Upper lobe of right lung (tissue), 1 donor: ENCODE measurements at regions not wholly inside any gene's neighbourhood (a gene's known extent, or its start where the extent isn't known, plus 50 kb on each side); places are given as distances from the start of the nearest gene placed in this dataset.

Source experiments
- ATAC-seq: fragments of 200-7000 bp; cut with Tn5 transposase; one replicate; pipeline ENCODE4 v1.9.1; 2020; ENCODE audit warnings: mild to moderate bottlenecking, moderate library complexity
- DNase-seq: peaks from one replicate; pipeline ENCODE4 v3.0.0-alpha.2; 2020
- H3K27ac ChIP-seq: fragments of 200-600 bp; one replicate; pipeline ENCODE4 v1.8.0; 2022
- H3K27me3 ChIP-seq: fragments of 200-600 bp; one replicate; pipeline ENCODE4 v1.8.0; 2022; ENCODE audit warnings: mild to moderate bottlenecking
- H3K36me3 ChIP-seq: fragments of 200-600 bp; one replicate; pipeline ENCODE4 v1.8.0; 2022
- H3K4me1 ChIP-seq: fragments of 200-600 bp; one replicate; pipeline ENCODE4 v1.8.0; 2022
- H3K4me3 ChIP-seq: fragments of 200-600 bp; one replicate; pipeline ENCODE4 v1.8.0; 2022; ENCODE audit warnings: mild to moderate bottlenecking
- H3K9me3 ChIP-seq: fragments of 200-600 bp; one replicate; pipeline ENCODE4 v1.8.0; 2022
- intact Hi-C: fragments of 100-400 bp; cut with DNase I; formaldehyde crosslinking; loops from one replicate; pipeline ENCODE4 v1.11.0; 2022
- TF ChIP-seq, protein P1 (sequence below): fragments of 200-600 bp; IDR thresholded peaks from one replicate; pipeline ENCODE4 v1.8.0; 2022; ENCODE audit warnings: antibody characterized with exemption
- donor health status: DM: no; HTN: yes; CAD: no; lungs with severe emphysema.

DNA sequence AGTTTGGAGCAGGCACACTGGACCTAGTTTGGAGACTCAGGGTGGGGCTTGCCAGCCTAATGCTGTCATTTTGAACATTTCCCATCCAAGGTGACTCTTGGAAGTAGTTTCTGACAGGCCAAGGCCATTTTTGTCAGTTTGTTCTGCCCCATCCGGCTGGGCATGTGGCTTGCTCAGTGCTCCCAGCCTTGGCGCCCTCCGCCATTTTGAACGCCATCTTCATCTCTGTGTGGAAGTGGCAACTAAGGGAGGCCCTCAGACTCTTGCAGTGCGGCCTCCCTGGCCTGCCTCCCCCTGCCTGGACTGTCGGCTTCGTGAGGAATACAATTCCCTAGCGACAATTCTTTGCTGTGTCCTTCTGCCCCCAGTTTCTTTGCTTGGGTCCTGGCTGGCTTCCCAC is 150.6 kb upstream of the RGMA start:
- H3K27me3 ChIP-seq: no peaks in the 10 kb centered on the region
- TF ChIP-seq, protein P1, sequence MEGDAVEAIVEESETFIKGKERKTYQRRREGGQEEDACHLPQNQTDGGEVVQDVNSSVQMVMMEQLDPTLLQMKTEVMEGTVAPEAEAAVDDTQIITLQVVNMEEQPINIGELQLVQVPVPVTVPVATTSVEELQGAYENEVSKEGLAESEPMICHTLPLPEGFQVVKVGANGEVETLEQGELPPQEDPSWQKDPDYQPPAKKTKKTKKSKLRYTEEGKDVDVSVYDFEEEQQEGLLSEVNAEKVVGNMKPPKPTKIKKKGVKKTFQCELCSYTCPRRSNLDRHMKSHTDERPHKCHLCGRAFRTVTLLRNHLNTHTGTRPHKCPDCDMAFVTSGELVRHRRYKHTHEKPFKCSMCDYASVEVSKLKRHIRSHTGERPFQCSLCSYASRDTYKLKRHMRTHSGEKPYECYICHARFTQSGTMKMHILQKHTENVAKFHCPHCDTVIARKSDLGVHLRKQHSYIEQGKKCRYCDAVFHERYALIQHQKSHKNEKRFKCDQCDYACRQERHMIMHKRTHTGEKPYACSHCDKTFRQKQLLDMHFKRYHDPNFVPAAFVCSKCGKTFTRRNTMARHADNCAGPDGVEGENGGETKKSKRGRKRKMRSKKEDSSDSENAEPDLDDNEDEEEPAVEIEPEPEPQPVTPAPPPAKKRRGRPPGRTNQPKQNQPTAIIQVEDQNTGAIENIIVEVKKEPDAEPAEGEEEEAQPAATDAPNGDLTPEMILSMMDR: no peak

DNA sequence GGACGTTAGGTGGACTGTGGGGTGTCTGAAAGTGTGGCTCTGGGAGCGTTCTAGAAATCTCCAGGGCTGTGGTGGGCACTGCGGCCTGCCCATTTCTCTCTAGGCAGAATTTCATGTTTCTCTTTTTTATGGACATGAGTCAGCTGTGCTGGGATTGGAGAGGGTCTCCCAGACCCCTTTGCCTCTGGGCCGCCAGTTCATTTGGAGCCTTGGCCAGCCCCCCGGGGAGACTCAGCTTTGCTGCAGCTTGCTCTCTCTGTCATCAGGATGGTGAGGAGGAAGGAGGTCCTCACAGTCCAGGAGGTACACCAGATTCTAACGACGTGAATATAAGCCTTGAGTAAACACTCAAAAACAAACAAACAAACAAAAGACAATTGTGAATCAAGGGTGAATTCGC is 149.6 kb upstream of the RGMA start:
- intact Hi-C loops: no loop called here
- no peak overlapping the region for H3K27ac ChIP-seq
- ATAC-seq: no peak

More for the DNA sequence above, 150.6 kb upstream of the RGMA start:
- Histone ChIP-seq H3K9me3 (no peaks in the 10 kb centered on the region), H3K4me3 (no peak overlapping the region), H3K36me3 (no peaks in the 10 kb centered on the region), H3K4me1 (no peaks in the 10 kb centered on the region), H3K27ac (no peak overlapping the region)
- intact Hi-C loops: no loop called here
- ATAC-seq (no peak), DNase-seq (no peak)

DNA sequence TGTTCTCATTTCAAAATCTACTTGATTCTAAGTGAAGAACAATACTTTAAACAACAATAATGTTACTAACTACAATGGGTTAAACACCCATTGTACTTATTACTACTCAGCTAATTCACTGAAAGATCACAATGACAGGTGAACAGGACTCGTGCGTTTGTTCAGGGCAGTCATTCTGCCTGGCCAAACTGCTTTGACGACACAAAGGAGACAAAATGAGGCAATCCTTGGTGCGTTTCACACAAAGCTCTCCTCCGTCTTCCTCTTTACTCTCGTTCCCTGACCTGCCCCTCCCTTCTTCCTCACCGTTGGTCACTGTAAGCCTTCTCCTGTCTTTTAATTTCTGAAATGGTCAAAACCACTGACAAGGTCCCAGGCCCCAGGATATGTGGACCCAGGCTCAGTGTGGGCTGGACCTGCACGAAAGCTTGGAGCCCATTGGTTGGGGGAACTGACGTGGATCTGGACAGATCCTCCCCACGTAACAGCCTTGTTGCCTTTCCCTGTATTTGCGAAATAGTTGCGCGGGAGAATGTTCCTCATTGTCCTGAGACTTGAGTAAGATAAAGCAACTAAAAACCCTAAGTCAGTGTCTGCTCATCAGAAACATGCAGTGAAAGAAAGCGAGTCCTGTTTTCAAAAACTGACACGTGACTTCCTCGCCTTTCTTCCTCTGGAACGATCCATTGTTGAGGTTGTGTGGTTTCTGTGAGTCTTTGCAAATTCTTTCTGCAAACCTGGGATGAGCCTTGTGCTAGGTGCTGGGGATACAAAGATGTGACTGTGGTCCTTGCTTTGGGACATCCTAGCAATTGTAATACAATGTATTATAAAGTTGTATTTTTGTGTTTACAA is 147.1 kb upstream of the RGMA start:
- Histone ChIP-seq H3K36me3 (no peaks in the 10 kb centered on the region), H3K27ac (peak overlapping the region; percentile 4), H3K9me3 (no peaks in the 10 kb centered on the region), H3K4me3 (no peak overlapping the region), H3K4me1 (no peaks in the 10 kb centered on the region), H3K27me3 (no peaks in the 10 kb centered on the region)
- TF ChIP-seq, protein P1: no peak
- DNase-seq: peak; percentile 80
- peak; percentile 97 for ATAC-seq
- intact Hi-C loops: no loop called here

More for the DNA sequence above, 149.6 kb upstream of the RGMA start:
- Histone ChIP-seq H3K27me3 (no peaks in the 10 kb centered on the region), H3K36me3 (no peaks in the 10 kb centered on the region), H3K4me3 (no peak overlapping the region), H3K9me3 (no peaks in the 10 kb centered on the region), H3K4me1 (no peaks in the 10 kb centered on the region)
- DNase-seq: no peak
- TF ChIP-seq, protein P1: no peak

DNA sequence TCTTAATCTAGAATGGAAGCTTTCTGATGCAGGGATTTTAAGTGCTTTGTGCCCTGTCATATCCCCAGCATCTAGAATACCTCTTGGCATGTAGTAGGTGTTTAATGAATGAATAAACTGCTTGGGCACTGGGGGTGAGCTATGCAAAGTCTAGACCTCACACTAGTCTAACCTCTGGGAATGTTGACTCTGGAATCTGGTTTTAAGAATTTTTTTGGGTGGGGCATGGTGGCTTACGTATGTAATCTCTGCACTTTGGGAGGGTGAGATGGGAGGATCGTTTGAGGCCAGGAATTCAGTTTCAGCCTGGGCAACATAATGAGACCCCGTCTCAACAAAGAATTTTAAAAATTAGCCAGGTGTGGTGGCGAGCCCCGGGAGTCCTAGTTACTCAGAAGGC is 146.3 kb upstream of the RGMA start:
- no peak overlapping the region for H3K4me3 ChIP-seq
- H3K36me3 ChIP-seq: no peaks in the 10 kb centered on the region
- intact Hi-C loops: no loop called here
- no peaks in the 10 kb centered on the region for H3K9me3 ChIP-seq
- DNase-seq: no peak
- no peaks in the 10 kb centered on the region for H3K27me3 ChIP-seq
- ATAC-seq: no peak
- no peaks in the 10 kb centered on the region for H3K4me1 ChIP-seq
- no peak overlapping the region for H3K27ac ChIP-seq
- TF ChIP-seq, protein P1: no peak

DNA sequence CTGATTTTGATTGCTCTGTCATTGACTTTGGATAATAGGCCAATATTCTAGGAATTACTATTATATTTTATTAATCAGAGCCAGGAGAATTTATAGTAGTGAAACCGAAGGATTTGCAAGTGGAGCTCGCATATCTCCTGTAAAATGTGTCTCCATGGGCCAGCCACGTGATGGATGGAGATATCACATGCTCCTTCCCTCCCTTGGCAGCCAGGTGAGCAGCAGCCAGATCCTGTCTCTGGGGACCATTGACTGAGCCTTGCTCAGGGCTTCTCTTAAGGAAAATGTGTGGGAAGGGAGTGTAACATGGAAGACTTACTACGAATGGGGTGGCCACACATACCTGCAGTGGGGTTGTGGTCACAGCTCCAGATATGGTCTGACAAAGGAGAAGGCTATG is 144.7 kb upstream of the RGMA start:
- no peak for DNase-seq
- no peak for ATAC-seq
- Histone ChIP-seq H3K4me1 (no peaks in the 10 kb centered on the region), H3K4me3 (no peak overlapping the region), H3K27ac (no peak overlapping the region), H3K27me3 (no peaks in the 10 kb centered on the region), H3K36me3 (no peaks in the 10 kb centered on the region), H3K9me3 (no peaks in the 10 kb centered on the region)
- intact Hi-C loops: no loop called here
- TF ChIP-seq, protein P1: no peak
